SK-N-SH treated with all-trans-retinoic acid at 6 μM for 48 hours (cell line): ENCODE measurements at regions not wholly inside any gene's neighbourhood (a gene's known extent, or its start where the extent isn't known, plus 50 kb on each side); places are given as distances from the start of the nearest gene placed in this dataset.

ENCODE experiments used
- ARNTL ChIP-seq: fragments of 450-650 bp; formaldehyde crosslinking; IDR thresholded peaks from 2 replicates; pipeline ENCODE4 v1.5.0; 2020; ENCODE audit warnings: low read depth, mild to moderate bottlenecking, moderate library complexity, borderline replicate concordance
- CREB5 ChIP-seq: fragments of 250-450 bp; sonication (Bioruptor Pico); IDR thresholded peaks from 2 replicates; pipeline ENCODE4 v1.5.1; 2020; ENCODE audit warnings: low read depth, mild to moderate bottlenecking, moderate library complexity
- CSRNP3 ChIP-seq: fragments of 250-450 bp; sonication (Bioruptor Pico); IDR thresholded peaks from 2 replicates; pipeline ENCODE4 v1.5.1; 2021; ENCODE audit warnings: mild to moderate bottlenecking, moderate library complexity
- ESRRG ChIP-seq: fragments of 250-450 bp; sonication (Bioruptor Pico); IDR thresholded peaks from 2 replicates; pipeline ENCODE4 v1.6.1; 2021; ENCODE audit warnings: mild to moderate bottlenecking
- ISL1 ChIP-seq: fragments of 250-450 bp; sonication (Bioruptor Pico); IDR thresholded peaks from 2 replicates; pipeline ENCODE4 v2.1.2; 2022; ENCODE audit warnings: mild to moderate bottlenecking, moderate library complexity
- PATZ1 ChIP-seq: fragments of 250-450 bp; sonication (Bioruptor Pico); IDR thresholded peaks from 2 replicates; pipeline ENCODE4 v1.8.0; 2020; ENCODE audit warnings: mild to moderate bottlenecking, moderate library complexity, borderline replicate concordance
- RARB ChIP-seq: fragments of 250-450 bp; sonication (Bioruptor Pico); IDR thresholded peaks from 2 replicates; pipeline ENCODE4 v1.8.0; 2021; ENCODE audit warnings: mild to moderate bottlenecking, moderate library complexity
- TCF4 ChIP-seq: fragments of 250-450 bp; sonication (Bioruptor Pico); IDR thresholded peaks from 2 replicates; pipeline ENCODE4 v1.8.0; 2021; ENCODE audit warnings: mild to moderate bottlenecking, moderate library complexity, borderline replicate concordance
- TOX ChIP-seq: fragments of 250-450 bp; sonication (Bioruptor Pico); IDR thresholded peaks from 2 replicates; pipeline ENCODE4 v1.8.0; 2021; ENCODE audit warnings: mild to moderate bottlenecking, moderate library complexity, borderline replicate concordance
- ZFP30 ChIP-seq: fragments of 450-650 bp; formaldehyde crosslinking; IDR thresholded peaks from 2 replicates; pipeline ENCODE4 v1.5.0; 2022; ENCODE audit warnings: mild to moderate bottlenecking, moderate library complexity
- ZNF8 ChIP-seq: fragments of 450-650 bp; formaldehyde crosslinking; IDR thresholded peaks from 2 replicates; pipeline ENCODE4 v1.5.0; 2020; ENCODE audit warnings: mild to moderate bottlenecking, moderate library complexity

GRCh38 chr11:100600941-100601340 is 86.1 kb upstream of the ARHGAP42 start:
- TF ChIP-seq ZFP30 (CRISPR knock-in tag) (no peak), CSRNP3 (CRISPR knock-in tag) (no peak), ARNTL (no peak), TCF4 (CRISPR knock-in tag) (no peak), ISL1 (CRISPR knock-in tag) (no peak), PATZ1 (no peak), CREB5 (CRISPR knock-in tag) (no peak), ZNF8 (CRISPR knock-in tag) (no peak), TOX (CRISPR knock-in tag) (no peak), ESRRG (CRISPR knock-in tag) (no peak), RARB (no peak)
